GM21367 (cell line): ENCODE measurements at regions not wholly inside any gene's neighbourhood (a gene's known extent, or its start where the extent isn't known, plus 50 kb on each side); places are given as distances from the start of the nearest gene placed in this dataset.
"Not testable (repeated sequence)": the region's sequence is repeated elsewhere in the genome, so short reads cannot be mapped to it uniquely, and the experiment has no call there.

Experiments used
- ATAC-seq: cut with Tn5 transposase; IDR thresholded peaks from one replicate; pipeline ENCODE4 v1.9.1; 2021; ENCODE audit not compliant: unreplicated experiment

DNA sequence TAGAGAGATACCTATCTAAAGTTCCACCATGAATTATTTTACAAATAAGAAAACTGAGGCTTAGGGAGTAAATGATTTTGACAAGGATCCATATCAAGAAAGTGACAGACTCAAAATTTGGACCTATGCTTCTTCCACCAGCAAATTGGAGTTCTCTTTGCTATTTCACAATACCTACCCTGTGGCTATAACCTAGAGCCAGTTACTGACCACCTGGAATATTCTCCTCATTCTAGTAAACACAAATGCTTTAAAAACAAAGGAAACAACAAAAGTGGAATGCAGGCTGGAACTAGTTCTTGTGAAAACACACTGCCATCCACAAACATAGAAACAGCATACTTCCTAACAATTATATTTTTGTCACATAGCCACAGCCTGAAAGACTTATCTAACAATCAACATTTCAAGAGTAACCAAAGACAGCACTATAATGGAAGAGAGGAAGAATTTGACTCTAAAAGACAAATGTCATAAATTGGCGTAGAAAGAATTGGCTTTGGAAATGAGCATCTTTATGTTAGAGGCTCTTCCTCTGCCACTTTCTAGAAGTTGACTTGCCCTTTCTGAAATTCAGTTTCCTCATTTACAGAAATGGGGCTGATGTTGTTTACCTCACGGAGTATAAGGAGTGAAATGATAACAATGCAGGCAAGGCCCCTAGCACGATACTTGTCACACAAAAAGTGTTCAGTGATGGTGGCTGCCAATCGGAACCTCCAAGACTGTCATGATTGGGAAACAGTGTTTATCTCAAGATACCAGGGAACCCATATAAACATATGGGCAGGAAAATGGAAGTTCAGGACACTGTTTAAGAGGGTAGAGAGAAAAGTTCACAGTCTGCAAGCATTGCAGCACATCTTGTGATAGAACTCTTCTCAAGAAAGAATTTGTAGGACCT, 138.6 kb upstream of the LGR5 start:
- ATAC-seq: no peak

DNA sequence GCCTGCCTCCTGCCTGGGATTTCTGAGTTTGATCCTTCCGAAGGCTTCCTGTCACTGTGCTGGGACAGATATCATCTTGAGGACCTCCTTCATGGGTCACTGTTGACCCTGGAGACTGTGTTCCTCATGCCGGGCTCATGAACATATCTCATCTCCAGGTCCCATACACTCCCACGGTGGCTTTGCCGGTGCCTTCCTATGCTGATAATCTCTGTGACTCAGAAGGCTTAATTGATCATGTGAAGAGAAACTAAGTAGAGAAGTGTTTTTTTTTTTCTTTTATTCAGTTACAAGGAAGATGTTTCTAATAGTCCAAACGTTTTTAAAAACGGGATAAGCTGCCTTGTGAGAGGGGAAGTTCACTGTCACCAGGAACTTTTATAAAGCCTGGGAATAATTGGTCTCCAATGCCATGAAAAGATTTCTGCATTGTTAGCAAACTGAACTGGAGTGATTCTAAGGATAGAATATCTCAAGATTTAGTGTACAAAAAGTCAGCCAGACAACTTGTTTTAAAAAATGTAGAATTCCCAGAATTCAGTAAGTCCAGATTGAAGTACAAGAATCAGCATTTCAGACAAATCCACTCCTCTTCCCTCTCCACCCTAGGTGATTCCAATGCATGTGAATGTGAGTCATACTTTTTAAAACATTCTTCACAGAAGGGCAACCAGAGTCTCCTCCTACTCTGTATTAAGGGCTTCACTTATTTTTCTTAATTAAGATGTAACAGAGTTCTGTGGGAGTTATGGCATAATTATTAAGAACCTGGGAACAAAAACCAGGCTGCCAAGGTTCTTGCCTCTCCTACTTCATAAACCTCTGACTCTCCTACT, 139.8 kb upstream of the LGR5 start:
- no peak for ATAC-seq

DNA sequence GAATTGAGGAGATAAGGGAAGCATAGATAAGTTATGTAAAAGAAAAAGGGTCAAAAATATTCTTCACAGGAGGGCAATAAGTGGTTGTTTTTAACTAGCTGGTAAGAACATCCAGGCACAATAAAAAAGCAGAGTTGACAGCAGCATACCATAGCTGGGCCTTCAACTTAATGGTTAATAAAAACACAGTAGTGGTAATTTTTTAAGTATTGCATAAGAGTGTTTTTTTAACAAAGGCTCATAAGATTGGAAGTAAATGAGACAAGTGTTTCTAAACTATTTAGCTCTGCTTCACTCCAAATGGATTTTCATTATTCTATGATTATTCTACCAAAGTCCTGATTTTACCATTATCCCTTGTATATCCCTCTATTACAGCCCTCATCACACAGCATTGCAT, 140.1 kb upstream of the TSPAN8 start:
- no peak for ATAC-seq

GRCh38 chr12:71295953-71296352, 138.2 kb upstream of the TSPAN8 start:
- no peak for ATAC-seq

DNA sequence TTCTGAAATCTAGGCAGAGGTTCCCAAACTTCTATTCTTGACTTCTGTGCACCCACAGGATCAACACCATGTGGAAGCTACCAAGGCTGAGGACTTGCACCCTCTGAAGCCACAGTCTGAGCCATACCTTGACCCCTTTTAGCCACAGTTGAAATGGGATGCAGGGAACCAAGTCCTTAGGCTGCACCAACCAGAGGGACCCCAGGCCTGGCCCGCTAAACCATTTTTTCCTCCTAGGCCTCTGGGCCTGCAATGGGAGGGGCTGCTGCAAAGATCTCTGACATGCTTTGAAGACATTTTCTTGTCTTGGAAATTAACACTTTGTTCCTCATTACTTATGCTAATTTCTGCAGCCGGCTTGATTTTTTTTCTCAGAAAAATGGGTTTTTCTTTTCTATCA, 133.9 kb upstream of the TSPAN8 start:
- no peak for ATAC-seq

DNA sequence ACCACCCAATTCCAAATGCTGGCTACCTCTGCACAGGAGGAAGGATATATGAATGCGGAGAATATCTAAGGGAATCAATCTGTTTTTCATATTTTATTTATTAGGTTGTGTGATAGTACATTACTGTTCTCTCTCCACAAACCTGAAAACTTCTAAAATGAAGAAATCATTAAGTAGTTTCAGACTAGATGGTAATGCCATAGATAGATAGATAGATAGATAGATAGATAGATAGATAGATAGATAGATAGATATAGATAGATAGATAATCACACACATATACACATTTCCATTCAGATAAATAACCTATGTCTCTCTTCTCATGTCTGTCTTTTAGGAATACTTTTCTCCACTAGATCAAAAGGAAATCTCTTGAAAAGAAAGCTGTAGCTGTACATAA, 126.1 kb upstream of the TSPAN8 start:
- ATAC-seq: no peak

- ATAC-seq: no peak
Observed at GRCh38 chr12:71282925-71283324, 125.1 kb upstream of the TSPAN8 start.

GRCh38 chr12:71282020-71282419, 124.2 kb upstream of the TSPAN8 start:
- ATAC-seq: no peak

- ATAC-seq: no peak
Observed at GRCh38 chr12:71281425-71281824, 123.6 kb upstream of the TSPAN8 start.

DNA sequence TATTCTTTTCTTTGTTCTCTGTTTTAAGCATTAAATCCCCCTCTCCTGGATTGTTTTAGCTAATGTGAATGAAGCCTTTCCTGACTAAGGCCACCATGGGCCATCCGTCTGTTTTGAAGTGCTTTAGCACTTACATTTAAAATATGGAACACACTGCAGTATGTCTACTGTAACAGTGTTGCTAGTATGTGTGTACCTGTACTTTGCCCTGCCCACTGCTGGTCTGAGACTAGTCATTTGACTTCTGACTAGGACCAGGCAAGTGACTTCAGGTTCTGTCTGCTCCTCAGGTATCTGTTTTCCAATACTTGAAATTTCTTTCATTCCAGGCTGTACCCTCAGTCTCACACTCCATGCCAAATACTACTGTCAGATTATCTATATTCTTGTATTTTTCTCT, 120.1 kb upstream of the TSPAN8 start:
- no peak for ATAC-seq

- ATAC-seq: no peak
Observed at GRCh38 chr12:71276541-71276940, 118.7 kb upstream of the TSPAN8 start.

DNA sequence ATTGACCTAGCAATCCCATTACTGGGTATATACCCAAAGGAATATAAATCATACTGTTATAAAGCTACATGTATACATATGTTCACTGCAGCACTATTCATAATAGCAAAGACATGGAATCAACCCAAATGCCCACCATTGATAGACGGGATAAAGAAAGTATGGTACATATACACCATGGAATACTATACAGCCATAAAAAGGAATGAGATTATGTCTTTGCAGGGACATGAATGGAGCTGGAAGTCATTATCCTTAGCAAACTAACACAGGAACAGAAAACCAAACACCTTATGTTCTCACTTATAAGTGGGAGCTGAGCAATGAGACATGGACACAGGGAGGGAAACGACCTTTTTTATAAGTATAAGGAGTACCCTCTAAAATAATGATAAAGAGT, 113.0 kb upstream of the TSPAN8 start:
- ATAC-seq: not testable (repeated sequence)

DNA sequence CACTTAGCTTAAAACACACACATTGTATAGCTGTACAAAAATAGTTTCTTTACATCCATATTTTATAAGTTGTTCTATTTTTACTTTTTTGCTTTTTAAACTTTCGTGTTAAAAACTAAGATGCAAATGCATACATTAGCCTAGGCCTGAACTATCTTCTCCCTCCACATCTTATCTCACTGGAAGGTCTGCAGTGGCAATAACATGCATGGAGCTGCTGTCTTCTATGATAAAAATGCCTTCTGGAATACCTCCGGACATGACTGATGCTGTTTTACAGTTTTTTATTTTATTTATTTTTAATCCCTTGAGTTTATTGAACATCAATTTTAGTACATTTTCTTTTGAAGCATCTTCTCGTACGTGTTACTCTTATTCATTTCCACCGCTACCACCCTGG, 112.3 kb upstream of the TSPAN8 start:
- no peak for ATAC-seq

GRCh38 chr12:71269281-71269598, 111.4 kb upstream of the TSPAN8 start:
- no peak for ATAC-seq

- ATAC-seq: no peak
Observed at GRCh38 chr12:71268598-71269280, 110.9 kb upstream of the TSPAN8 start.

DNA sequence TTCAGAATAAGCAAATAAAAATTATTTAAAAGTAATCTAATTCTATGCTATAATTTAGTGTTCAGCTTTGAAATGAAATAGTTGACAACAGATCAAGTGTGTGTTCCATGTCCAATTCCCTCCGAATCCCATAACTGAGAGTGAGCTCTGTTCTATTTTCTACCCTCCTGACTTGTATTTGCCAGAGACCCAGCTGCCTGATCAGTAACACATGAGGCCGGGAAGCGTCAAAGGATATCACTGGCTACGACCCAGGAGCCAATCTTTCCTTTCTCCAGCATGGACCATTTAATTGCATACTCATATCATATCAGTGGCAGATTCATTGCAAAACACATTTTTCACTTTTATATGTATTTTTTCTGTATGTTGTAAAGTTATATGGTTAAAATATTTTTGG, 108.8 kb upstream of the TSPAN8 start:
- no peak for ATAC-seq

DNA sequence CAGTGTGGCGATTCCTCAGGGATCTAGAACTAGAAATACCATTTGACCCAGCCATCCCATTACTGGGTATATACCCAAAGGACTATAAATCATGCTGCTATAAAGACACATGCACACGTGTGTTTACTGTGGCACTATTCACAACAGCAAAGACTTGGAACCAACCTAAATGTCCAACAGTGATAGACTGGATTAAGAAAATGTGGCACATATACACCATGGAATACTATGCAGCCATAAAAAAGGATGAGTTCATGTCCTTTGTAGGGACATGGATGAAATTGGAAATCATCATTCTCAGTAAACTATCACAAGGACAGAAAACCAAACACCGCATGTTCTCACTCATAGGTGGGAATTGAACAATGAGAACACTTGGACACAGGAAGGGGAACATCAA, 107.9 kb upstream of the TSPAN8 start:
- ATAC-seq: not testable (repeated sequence)

DNA sequence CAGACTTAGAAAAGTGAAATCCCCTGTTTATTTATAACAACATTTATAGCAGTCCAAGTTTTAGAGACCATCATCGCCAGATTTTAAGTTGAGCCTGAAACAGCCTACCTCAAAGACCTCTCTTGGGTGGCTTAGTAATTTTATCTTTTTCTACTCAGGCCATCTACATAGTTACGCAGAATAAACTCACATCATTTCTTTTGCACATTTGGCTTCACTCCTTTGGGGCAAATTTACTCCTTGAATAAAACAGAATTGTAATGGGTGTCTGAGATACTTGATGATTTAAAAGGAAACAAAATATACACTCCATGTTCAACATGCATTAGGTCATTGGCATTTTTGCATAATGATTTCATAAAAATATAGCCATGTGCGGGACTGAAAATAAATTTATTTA, 104.7 kb upstream of the TSPAN8 start:
- ATAC-seq: no peak

DNA sequence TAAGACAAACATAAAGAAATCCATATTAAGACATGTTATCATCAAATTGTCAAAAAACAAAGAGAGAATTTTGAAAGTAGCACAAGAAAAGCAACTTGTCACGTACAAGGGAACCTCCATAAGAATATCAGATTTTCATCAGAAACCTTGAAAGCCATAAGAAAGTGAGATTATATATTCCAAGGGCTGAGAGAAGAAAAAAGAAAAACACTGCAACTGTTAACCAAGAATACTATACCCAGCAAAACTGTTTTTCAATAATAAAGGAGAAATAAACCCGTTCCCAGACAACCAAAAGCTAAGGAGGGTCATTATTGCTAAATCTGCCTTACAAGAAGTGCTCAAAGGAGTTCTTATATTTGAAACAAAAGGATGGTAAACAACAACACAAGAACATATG, 94.7 kb upstream of the TSPAN8 start:
- ATAC-seq: no peak

DNA sequence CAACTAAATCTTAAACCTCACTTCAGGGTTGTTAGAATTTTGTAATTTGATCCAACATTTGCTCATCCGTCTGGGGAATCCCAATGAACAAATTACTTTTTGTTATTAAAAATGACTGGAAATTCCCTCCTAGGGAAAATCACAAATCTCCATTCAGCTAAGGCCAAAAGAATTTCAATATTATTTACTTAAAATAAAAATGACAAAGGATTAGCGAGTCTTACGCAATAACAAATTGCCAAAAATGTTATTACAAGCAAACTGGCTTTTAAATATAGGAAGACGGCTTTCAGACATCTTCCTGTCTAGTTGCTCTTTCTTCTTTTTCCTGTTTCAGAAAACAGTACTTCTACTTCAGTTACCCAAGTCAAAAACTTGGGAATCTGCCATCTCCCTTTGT, 92.4 kb upstream of the TSPAN8 start:
- no peak for ATAC-seq

- no peak for ATAC-seq
Observed at GRCh38 chr12:71243370-71243769, 85.6 kb upstream of the TSPAN8 start.

- no peak for ATAC-seq
Observed at GRCh38 chr12:71242511-71242910, 84.7 kb upstream of the TSPAN8 start.
